ENCODE measurements at regions not wholly inside any gene's neighbourhood (a gene's known extent, or its start where the extent isn't known, plus 50 kb on each side); places are given as distances from the start of the nearest gene placed in this dataset.

DNA sequence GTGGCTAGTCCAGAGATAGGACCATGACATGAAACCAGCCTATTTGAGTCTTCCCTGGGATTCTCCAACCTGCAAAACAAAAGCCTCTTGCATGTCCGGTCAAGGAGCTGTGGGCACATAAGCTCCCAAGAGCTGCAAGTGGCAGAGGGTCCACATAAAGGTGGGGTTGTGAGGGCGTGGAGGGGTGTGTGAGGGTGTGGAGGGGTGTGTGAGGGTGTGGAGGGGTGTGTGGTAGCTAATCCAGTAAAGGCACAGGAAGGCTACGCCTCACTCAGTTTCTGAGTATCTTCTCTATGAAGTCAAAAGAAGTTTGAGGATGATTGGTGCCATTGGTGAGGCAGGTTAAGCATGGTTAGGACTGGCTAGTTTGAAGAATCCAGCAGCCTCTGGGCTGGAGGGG is 259.4 kb upstream of the NSMCE3 start:
- no peak for TF ChIP-seq CEBPB (IDR thresholded peaks at IDR 0.05; ENCODE audit: low read depth, low read length)
- TF ChIP-seq, protein P1, sequence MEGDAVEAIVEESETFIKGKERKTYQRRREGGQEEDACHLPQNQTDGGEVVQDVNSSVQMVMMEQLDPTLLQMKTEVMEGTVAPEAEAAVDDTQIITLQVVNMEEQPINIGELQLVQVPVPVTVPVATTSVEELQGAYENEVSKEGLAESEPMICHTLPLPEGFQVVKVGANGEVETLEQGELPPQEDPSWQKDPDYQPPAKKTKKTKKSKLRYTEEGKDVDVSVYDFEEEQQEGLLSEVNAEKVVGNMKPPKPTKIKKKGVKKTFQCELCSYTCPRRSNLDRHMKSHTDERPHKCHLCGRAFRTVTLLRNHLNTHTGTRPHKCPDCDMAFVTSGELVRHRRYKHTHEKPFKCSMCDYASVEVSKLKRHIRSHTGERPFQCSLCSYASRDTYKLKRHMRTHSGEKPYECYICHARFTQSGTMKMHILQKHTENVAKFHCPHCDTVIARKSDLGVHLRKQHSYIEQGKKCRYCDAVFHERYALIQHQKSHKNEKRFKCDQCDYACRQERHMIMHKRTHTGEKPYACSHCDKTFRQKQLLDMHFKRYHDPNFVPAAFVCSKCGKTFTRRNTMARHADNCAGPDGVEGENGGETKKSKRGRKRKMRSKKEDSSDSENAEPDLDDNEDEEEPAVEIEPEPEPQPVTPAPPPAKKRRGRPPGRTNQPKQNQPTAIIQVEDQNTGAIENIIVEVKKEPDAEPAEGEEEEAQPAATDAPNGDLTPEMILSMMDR (IDR thresholded peaks at IDR 0.05; ENCODE audit: control extremely low read depth in 1 of 3, insufficient read depth in 1 of 3, low read depth in 1 of 3, low read length in 3 of 3) = no peak
- no peak for TF ChIP-seq YY1 (IDR thresholded peaks at IDR 0.05; ENCODE audit: low read depth, low read length)
- no peak for TF ChIP-seq EZH2 (IDR thresholded peaks at IDR 0.05; ENCODE audit: low read depth, low read length, severe bottlenecking)
- no peak for TF ChIP-seq RNF2 (IDR thresholded peaks at IDR 0.05; ENCODE audit: borderline replicate concordance, low read depth, low read length, missing control alignments, poor library complexity, severe bottlenecking)
- TF ChIP-seq SIX5 (IDR thresholded peaks at IDR 0.05; ENCODE audit: low read depth, low read length) = no peak
- no peak for TF ChIP-seq CBX8 (IDR thresholded peaks at IDR 0.05; ENCODE audit: borderline replicate concordance, low read depth, low read length)
- no peak for TF ChIP-seq BACH1 (IDR thresholded peaks at IDR 0.05; ENCODE audit: low read length)
- TF ChIP-seq SAP30 (IDR thresholded peaks at IDR 0.05; ENCODE audit: insufficient read depth, insufficient replicate concordance, low read length) = no peak
- no peak for TF ChIP-seq USF2 (IDR thresholded peaks at IDR 0.05; ENCODE audit: low read length)
- TF ChIP-seq, protein P2, sequence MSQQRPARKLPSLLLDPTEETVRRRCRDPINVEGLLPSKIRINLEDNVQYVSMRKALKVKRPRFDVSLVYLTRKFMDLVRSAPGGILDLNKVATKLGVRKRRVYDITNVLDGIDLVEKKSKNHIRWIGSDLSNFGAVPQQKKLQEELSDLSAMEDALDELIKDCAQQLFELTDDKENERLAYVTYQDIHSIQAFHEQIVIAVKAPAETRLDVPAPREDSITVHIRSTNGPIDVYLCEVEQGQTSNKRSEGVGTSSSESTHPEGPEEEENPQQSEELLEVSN (IDR thresholded peaks at IDR 0.05) = no peak
- TF ChIP-seq CHD2 (IDR thresholded peaks at IDR 0.05; ENCODE audit: low read length) = no peak

Data from H1 (cell line).